ENCODE measurements at regions not wholly inside any gene's neighbourhood (a gene's known extent, or its start where the extent isn't known, plus 50 kb on each side); places are given as distances from the start of the nearest gene placed in this dataset.
A peak's percentile ranks its signal among the peaks of the same experiment; 100 is the strongest.

GRCh38 chr3:156620901-156621300 is 53.5 kb upstream of the TIPARP start:
- no peak for DNase-seq

- DNase-seq: no peak
These were observed 54.1 kb upstream of the TIPARP start for GRCh38 chr3:156620260-156620659.

GRCh38 chr3:156619376-156619775 is 55.0 kb upstream of the TIPARP start:
- no peak for DNase-seq

GRCh38 chr3:156617781-156618180 is 56.6 kb upstream of the TIPARP start:
- DNase-seq: no peak

GRCh38 chr3:156617145-156617544 is 57.2 kb upstream of the TIPARP start:
- no peak for DNase-seq

- DNase-seq: no peak
These were observed 58.7 kb upstream of the TIPARP start for GRCh38 chr3:156615592-156616173.

- no peak for DNase-seq
These were observed 59.5 kb upstream of the TIPARP start for GRCh38 chr3:156614642-156615511.

GRCh38 chr3:156612903-156613302 is 58.0 kb upstream of the SSR3 start:
- DNase-seq: no peak

GRCh38 chr3:156611870-156612494 is 57.1 kb upstream of the SSR3 start:
- DNase-seq: no peak

GRCh38 chr3:156610154-156610553 is 55.2 kb upstream of the SSR3 start:
- no peak for DNase-seq

GRCh38 chr3:156609546-156609945 is 54.6 kb upstream of the SSR3 start:
- no peak for DNase-seq

- DNase-seq: no peak
These were observed 53.9 kb upstream of the SSR3 start for GRCh38 chr3:156608601-156609514.

GRCh38 chr3:156606729-156607128 is 51.8 kb upstream of the SSR3 start:
- no peak for DNase-seq

GRCh38 chr3:156605686-156606605 is 51.0 kb upstream of the SSR3 start:
- peak; percentile 91 for DNase-seq

- DNase-seq: no peak
These were observed 49.8 kb upstream of the SSR3 start for GRCh38 chr3:156604642-156605144.

All from islet precursor cell (in vitro differentiated cells).